MCF 10A (cell line): ENCODE measurements at regions not wholly inside any gene's neighbourhood (a gene's known extent, or its start where the extent isn't known, plus 50 kb on each side); places are given as distances from the start of the nearest gene placed in this dataset.

Experiments used
- BruUV-seq: library from RNA; stranded (reverse); fragments of 400-500 nt; replicated peaks from 2 replicates; lab custom pipeline; 2021; lab: Mats Ljungman, UMichigan
- CTCF ChIA-PET: fragments of 300-600 bp; sonication (Branson Sonifier 250); formaldehyde crosslinking; extraction: SDS; loops from one replicate; lab custom pipeline; 2021; ENCODE audit warnings: antibody characterized with exemption, inconsistent platforms; lab: Yijun Ruan, JAX
- POLR2A ChIA-PET: fragments of 300-600, 350-650 bp; sonication (Branson Sonifier 250); formaldehyde crosslinking; extraction: SDS; loops from one replicate; lab custom pipeline; 2020; ENCODE audit warnings: antibody characterized with exemption, inconsistent platforms; lab: Yijun Ruan, JAX
- DNase-seq: peaks from one replicate; pipeline ENCODE4 v3.0.0-alpha.2; 2018; ENCODE audit not compliant: unreplicated experiment
- H3K27ac Mint-ChIP-seq: one replicate; pipeline ENCODE4 v1.8.0; 2022; ENCODE audit warnings: mild to moderate bottlenecking, low read depth, mixed read lengths; ENCODE audit not compliant: unreplicated experiment
- H3K27me3 Mint-ChIP-seq: one replicate; pipeline ENCODE4 v1.8.0; 2022; ENCODE audit warnings: mixed read lengths; ENCODE audit not compliant: insufficient read depth, unreplicated experiment
- H3K36me3 Mint-ChIP-seq: one replicate; pipeline ENCODE4 v1.8.0; 2022; ENCODE audit warnings: mild to moderate bottlenecking, moderate library complexity, mixed read lengths; ENCODE audit not compliant: insufficient read depth, unreplicated experiment
- H3K4me1 Mint-ChIP-seq: one replicate; pipeline ENCODE4 v1.8.0; 2022; ENCODE audit warnings: mixed read lengths; ENCODE audit not compliant: insufficient read depth, unreplicated experiment
- H3K4me3 Mint-ChIP-seq: one replicate; pipeline ENCODE4 v1.8.0; 2022; ENCODE audit warnings: mild to moderate bottlenecking, moderate library complexity, mixed read lengths; ENCODE audit not compliant: unreplicated experiment
- H3K9me3 Mint-ChIP-seq: one replicate; pipeline ENCODE4 v1.8.0; 2022; ENCODE audit warnings: mixed read lengths; ENCODE audit not compliant: unreplicated experiment
- intact Hi-C: fragments of 100-400 bp; cut with micrococcal nuclease; formaldehyde crosslinking; loops from 2 replicates; pipeline ENCODE4 v1.14.1; 2022
- TF ChIP-seq, protein P1 (sequence below): fragments of 200-600 bp; IDR thresholded peaks from one replicate; pipeline ENCODE4 v1.8.0; 2022; ENCODE audit warnings: antibody characterized with exemption, mild to moderate bottlenecking; ENCODE audit not compliant: unreplicated experiment

DNA sequence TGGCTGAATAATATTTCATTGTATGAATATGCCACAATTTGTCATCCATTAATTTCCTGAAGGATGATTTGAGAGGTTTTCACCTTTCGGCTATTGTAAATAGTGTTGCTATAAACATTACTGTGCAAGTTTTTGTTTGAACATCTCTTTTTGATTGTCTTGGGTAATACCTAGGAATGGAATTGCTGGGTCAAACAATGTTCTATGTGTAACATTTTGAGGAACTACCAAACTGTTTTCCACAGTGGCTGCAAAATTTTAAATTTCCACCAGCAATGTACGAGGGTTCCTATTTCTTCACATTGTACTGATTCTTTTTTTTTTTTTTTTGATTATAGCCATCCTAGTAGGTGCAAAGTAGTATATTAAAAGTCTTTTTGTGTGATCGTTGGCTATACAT lies 63.8 kb upstream of the ANKH start:
- ChIA-PET POLR2A (no interaction called here), CTCF (interaction anchor here (0.6 to 0.7 kb wide), 3 partner anchors 10 to 39 kb away, joined by 3 read pairs; no protein-coding TSS in a partner anchor)
- no TSS peak for BruUV-seq
- Mint-ChIP-seq H3K4me3 (no peak overlapping the region), H3K9me3 (no peaks in the 10 kb centered on the region), H3K27me3 (no peaks in the 10 kb centered on the region), H3K27ac (no peak overlapping the region), H3K4me1 (no peaks in the 10 kb centered on the region), H3K36me3 (no peaks in the 10 kb centered on the region)
- DNase-seq: no peak
- TF ChIP-seq, protein P1, sequence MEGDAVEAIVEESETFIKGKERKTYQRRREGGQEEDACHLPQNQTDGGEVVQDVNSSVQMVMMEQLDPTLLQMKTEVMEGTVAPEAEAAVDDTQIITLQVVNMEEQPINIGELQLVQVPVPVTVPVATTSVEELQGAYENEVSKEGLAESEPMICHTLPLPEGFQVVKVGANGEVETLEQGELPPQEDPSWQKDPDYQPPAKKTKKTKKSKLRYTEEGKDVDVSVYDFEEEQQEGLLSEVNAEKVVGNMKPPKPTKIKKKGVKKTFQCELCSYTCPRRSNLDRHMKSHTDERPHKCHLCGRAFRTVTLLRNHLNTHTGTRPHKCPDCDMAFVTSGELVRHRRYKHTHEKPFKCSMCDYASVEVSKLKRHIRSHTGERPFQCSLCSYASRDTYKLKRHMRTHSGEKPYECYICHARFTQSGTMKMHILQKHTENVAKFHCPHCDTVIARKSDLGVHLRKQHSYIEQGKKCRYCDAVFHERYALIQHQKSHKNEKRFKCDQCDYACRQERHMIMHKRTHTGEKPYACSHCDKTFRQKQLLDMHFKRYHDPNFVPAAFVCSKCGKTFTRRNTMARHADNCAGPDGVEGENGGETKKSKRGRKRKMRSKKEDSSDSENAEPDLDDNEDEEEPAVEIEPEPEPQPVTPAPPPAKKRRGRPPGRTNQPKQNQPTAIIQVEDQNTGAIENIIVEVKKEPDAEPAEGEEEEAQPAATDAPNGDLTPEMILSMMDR: no peak
- intact Hi-C loops: no loop called here

DNA sequence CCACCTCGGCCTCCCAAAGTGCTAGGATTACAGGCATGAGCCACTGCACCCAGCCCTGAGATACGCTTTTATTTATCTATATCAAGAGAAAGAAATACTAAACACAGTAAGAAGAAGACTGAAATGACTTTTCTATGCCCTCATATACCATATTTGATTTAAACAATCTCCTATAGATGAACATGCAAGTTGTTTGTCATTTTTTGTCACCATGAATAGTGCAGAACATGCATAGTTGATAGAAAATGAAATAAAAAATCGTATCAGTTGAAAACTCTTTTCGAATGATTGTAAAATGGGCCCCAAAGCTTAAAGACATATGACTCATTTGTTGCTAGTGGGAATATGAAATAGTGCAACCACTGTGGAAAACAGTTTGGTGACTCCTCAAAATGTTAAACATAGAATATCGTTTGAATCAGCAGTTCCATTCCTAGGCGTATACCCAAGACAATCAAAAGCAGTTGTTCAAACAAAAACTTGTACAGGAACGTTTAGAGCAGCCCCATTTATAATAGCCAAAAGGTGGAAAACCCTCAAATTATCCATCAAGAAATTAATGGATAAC lies 61.4 kb upstream of the ANKH start:
- no peaks in the 10 kb centered on the region for H3K27me3 Mint-ChIP-seq
- intact Hi-C loops: no loop called here
- no peaks in the 10 kb centered on the region for H3K9me3 Mint-ChIP-seq
- H3K27ac Mint-ChIP-seq: no peak overlapping the region
- no peak overlapping the region for H3K4me3 Mint-ChIP-seq
- CTCF ChIA-PET: interaction anchor here (1.0 kb wide), 1 partner anchor 70 kb away, joined by 5 read pairs; no protein-coding TSS in a partner anchor
- H3K36me3 Mint-ChIP-seq: no peaks in the 10 kb centered on the region
- DNase-seq: no peak
- peaks cover 10% of the 10 kb centered on the region for H3K4me1 Mint-ChIP-seq
- TF ChIP-seq, protein P1: no peak
- POLR2A ChIA-PET: no interaction called here
- BruUV-seq: no TSS peak

DNA sequence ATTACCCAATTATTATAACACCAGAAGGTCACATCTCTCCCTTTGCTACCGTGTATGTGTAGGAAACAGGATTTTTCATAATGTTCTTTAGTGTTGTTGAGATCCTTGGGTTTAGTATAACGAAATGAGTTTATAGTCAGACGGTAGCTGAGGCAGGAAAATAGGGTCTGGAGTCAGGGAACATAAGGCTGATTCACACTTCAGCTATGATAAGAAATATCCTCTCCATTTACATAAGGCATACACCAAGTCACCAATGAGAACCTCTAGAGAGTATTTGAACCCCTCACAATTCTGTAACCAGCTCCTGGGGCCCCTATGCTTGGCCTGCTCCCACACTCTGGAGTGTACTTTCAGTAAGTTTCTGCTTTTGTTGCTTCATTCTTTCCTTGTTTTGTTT lies 58.9 kb upstream of the ANKH start:
- Mint-ChIP-seq H3K27me3 (no peaks in the 10 kb centered on the region), H3K27ac (no peak overlapping the region), H3K4me3 (no peak overlapping the region), H3K4me1 (peaks cover 24% of the 10 kb centered on the region), H3K36me3 (no peaks in the 10 kb centered on the region), H3K9me3 (no peaks in the 10 kb centered on the region)
- POLR2A ChIA-PET: no interaction called here
- CTCF ChIA-PET: no interaction called here
- intact Hi-C loops: no loop called here
- DNase-seq: no peak
- no TSS peak for BruUV-seq
- TF ChIP-seq, protein P1: no peak

DNA sequence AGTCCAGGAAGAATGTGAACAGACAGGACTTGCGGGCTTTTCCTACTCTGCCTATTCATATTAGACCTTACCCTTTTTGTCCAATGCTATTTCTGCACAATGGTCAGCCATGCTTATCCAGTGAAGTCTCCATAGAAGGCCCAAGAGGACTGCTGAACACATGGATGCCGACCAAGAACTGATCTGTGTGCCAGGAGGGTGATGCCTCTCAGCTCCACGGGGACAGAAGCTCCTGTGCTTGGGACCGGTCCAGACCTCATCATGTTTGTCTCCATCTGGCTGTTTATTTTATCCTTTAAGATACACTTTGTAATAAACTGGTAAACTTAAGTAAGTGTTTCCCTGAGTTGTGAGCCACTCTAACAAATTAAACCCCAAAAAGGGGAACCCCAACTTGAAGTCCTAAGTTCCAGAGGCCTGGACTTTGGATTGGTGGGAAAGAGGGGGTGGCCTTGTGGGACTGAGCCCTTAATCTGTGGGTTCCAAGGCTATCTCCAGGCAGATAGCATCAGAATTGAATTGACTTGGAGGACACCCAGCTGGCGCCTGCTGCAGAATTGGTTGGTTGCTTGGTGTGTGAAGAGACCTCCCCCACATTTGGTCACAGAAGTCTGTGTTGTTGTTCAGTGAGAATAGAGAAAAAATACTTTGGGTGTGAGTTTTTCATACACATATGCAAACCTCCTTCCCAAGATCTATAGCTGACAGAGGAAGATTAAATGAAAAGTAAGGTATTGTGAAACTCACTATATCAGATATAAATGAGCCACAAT lies 57.9 kb upstream of the ANKH start:
- Mint-ChIP-seq H3K4me1 (peaks cover 24% of the 10 kb centered on the region), H3K36me3 (no peaks in the 10 kb centered on the region), H3K9me3 (no peaks in the 10 kb centered on the region), H3K27ac (no peak overlapping the region), H3K27me3 (no peaks in the 10 kb centered on the region), H3K4me3 (no peak overlapping the region)
- POLR2A ChIA-PET: interaction anchor here (0.7 kb wide), 1 partner anchor 9 kb away, joined by 3 read pairs; no protein-coding TSS in a partner anchor
- no TSS peak for BruUV-seq
- intact Hi-C loops: no loop called here
- DNase-seq: no peak
- CTCF ChIA-PET: interaction anchor here (1.1 kb wide), 1 partner anchor 111 kb away, joined by 4 read pairs; no protein-coding TSS in a partner anchor
- TF ChIP-seq, protein P1: no peak
